ENCODE measurements at regions not wholly inside any gene's neighbourhood (a gene's known extent, or its start where the extent isn't known, plus 50 kb on each side); places are given as distances from the start of the nearest gene placed in this dataset.

DNA sequence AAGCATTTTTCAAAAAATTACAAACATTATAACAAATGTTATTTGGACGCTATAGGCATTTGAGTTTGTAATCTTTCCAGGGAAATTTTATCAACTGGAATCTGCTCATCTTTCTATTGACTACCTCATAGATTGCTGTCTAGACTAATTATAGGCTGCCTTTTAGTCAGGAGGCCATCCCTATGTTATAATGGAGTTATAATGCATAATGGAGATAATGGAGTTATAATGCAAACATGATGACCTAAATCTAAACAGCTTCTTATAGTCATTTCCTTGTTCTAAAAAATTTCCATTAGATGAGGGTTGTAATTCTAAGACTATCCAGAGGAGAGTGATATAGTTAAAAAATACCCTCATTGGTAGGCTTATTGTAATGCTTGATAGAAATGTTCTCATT lies 226.4 kb downstream of the SI start:
- TF ChIP-seq POLR2A (IDR thresholded peaks at IDR 0.05) (no peak), CTCF (IDR thresholded peaks at IDR 0.05) (no peak)
